CD4-positive, alpha-beta T cell treated with Interleukin-6 at 100 ng/mL for 8 hours (primary cell): ENCODE measurements at regions not wholly inside any gene's neighbourhood (a gene's known extent, or its start where the extent isn't known, plus 50 kb on each side); places are given as distances from the start of the nearest gene placed in this dataset.

ENCODE experiments used
- DNase-seq: peaks from one replicate; pipeline ENCODE4 v3.0.0-alpha.2; 2020; ENCODE audit warnings: mixed read lengths, low spot score

DNA sequence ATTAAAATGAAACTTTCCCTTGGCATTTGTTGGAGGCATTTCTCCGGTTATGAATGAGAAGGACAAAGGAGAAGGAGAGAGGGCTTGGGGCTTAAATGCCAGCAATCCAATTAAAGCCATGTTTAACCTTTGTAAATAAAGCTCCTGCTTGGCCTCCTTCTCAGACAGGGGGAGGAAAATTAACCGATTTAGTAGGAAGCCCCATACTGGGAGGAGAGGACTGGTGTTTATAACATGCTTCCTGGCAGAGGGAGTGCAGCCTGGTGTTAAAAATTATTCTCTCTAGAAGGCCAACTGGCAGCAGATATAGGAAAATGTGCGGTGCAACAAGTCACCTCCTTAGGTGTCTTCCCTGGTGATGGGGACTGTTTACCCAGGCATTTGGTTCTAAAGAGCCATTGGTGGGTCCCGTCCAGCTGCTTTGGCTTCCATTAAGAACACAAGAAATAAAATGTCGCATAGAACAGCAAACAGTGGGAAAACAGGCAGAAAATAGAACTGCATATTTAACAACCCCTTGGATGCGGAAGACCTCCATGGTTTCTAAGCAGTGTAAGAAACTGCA, 846.5 kb downstream of the TYW1 start:
- no peak for DNase-seq

DNA sequence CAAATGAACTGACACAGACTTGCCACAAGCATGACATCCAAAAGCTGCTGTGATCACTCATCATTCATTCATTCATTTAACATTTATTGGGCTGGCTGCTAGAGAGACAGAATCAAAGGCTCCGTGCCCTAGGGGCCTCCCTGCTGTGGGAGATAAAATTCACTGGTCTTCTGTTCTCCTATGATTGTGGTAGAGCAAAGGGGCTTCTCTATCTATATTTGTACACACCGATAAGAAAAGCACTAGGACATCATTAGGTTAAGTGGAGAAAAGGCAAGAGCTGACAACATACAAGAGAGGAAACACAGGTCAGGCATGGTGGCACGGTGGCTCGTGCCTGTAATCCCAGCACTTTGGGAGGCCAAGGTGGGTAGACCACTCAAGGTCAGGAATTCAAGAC, 847.0 kb downstream of the TYW1 start:
- DNase-seq, result no peak

DNA sequence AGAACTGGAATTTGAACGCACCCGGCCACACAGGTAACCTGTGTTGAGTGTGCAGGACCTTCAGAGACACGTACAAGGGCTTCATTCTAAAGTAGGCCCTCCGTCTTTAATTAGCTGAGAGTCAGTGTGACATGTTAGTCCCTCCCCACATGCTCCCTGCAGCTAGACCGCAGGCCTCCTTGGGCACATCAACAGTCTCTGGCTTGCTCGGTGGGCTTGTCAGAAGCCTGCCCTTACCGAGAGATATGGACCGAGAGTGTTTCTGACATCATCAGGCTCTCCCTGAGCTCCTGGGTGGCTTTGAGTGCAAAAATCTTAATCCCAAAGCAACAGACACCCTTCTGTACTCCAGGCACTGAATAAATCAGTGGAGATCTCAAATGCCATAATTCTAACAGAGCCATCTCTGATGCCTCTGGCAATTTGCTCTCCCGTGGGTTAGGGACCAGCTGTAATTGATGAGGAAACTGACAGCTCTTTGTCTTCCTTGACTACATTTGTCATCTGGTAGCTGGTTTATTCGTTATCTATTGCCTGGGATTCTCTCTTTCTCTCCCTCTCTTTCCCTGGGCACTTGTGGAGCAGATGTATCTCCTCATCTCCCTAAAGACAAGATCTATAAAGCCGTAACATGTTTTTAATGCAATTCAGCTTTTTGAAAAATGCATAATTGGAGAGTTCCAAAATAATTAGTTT, 850.6 kb downstream of the TYW1 start:
- no peak for DNase-seq

DNA sequence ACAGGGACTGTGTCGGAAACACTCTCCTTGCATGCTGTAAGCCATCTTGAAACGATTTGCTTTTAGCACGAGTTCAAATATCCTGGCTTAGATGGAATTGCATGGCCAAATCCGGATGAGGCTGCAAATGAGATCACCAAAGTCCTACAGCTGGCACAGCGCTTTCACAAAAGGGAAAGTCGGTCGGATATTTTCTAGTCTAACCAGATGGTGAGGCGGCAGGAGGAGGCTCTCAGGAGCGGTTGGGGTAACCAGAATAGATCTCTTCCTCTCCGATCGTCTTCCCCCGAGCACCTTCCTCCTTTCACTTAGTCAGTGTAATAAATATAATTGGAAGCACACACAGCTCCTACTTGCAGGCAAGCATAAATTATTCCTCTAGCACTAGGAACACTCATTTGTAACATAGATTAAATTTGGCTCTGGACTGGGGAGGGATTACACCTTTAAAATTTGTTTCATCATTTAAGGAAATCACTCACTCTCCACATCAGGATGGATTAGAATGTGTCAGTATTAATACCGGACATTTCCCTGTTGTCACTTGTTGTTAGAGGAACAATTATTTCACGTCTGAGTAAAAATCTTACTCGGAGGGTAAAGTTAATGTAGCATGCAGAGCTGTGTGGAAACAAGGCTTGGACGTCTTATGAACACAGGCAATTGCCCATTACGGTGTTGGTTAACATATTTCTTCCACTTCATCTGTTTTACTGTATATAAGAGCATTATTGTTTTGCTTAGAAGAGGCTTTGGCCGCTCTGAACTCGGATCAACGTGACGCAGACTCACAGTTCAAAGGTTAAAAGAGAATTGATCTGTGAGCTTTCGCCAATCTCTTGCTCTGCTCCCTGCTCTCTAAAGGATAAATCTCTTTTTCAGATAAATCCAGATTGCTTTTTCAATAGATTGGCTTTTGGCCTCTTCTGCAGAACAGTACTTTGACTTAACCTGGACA, 857.9 kb downstream of the TYW1 start:
- DNase-seq, result no peak

DNA sequence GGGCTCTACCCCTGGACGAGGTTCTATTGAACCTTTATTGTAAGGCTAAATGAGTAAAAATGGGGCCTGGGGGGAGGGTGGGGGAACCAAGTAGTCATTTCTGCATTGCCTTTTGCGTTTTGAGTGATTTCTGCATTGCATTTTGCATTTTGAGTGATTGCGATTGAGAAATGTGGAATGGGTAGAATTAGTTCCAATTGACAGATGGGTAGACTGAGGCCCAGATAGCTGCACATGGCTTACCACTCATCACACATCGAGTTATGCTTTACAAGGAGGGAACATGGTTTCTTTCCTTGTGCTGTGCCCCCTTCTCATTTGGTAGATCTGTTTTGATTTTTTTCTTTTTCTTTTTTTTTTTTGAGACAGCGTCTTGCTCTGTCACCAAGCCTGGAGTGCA, 858.7 kb downstream of the TYW1 start:
- no peak for DNase-seq

DNA sequence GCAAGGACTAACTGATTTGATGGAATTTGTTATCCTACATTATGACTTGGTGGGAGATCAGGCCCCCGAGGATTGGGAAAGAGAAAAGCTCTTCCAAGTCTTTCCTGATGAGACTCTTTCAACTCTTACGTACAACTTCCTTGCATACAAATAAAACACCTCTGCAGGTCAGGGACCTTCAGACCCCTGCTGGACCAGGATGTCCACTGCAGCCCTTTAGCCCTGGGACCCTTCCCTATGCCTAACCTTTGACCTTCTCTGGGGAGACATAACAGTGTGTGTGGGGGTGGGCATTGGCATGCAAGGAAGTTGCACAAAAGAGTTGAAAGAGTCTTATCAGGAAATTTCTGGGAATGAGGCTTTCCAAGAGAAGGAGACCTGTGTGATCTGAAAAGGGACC, 859.4 kb downstream of the TYW1 start:
- DNase-seq, result no peak

DNA sequence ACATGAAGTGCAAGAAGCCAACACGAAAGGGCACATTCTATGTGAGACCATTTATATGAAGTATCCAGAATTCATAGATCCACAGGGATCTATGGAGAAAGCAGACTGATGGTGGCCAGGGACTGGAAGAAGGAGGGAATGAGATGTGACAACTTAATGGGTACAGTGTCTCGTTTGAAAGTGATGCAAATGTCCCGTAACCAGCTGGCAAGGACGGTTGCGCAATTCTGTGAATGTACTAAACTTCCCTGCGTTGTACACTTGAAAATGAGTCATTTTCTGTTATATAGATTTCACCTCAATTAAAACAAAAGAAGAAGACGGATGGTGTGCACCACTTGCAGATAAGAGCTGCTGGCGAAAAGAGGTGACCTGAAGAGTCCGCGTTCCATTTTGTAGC, 861.1 kb downstream of the TYW1 start:
- no peak for DNase-seq

DNA sequence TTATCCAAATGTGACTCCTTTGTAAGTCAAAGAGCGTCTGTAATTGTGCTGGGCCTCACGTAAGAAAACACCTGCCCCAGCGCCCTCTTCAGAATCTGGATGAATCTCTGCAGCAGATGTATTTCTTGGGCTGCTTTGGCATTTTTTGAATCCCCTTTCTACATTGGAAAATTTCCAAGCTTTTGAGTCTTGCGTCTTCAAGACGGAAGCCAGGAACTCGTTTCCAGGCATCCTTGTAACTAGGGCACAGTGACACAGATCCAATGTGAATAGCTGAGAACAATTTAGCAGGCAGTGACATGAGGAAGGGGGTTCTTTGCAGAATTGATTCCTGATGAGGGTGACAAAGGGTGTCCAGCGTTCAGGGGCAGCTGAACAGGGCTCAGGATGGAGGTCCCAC, 862.3 kb downstream of the TYW1 start:
- DNase-seq, result no peak

DNA sequence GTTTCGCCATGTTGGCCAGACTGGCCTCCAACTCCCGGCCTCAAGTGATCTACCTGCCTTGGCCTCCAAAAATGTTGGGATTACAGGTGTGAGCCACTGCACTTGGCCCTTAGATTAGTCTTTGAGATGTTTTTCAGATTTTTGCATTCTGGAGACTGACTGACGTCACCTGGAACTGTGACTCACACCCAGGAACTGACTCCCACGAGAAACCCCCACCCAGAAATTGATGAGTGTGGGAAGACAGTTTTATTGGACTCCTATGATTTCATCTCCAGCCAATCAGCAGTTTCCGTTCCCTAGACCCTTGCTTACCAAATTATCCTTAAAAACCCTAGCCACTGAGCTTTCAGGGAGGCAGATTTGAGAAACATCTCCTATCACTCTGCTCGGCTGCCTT, 867.3 kb downstream of the TYW1 start:
- DNase-seq, result no peak

DNA sequence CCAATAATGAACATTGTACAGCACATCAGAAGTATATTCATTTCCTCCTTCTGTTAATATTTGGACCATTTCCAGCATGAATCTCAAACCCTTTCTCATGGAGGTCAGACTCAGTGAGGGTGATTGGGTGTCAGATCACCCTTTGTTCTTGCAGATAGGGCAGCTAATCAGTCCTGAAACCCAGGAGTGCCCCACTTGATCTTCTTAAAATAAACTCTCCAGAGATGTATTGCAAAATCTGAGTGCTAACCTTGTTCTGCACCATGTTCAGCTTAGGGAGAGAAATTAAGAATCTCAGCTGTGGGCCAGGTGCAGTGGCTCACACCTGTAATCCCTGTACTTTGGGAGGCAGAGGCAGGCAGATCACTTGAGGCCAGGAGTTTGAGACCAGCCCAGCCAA, 869.4 kb downstream of the TYW1 start:
- DNase-seq, result no peak

DNA sequence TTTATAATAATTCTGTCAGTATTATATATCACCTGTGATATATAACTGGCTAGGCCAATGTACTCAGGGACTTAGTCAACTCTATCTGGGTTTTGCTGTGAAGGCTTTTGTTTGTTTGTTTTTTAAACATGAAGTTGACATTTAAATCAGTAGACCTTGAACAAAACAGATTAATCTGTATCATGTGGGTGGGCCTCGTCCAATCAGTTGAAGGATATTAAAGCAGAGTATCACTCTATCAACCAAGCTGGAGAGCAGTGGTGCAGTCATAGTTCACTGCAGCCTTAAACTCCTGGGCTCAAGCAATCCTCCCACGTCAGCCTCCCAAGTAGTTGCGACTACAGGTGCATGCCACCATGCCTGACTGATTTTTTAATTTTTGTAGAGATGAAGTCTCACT, 870.2 kb downstream of the TYW1 start:
- no peak for DNase-seq

DNA sequence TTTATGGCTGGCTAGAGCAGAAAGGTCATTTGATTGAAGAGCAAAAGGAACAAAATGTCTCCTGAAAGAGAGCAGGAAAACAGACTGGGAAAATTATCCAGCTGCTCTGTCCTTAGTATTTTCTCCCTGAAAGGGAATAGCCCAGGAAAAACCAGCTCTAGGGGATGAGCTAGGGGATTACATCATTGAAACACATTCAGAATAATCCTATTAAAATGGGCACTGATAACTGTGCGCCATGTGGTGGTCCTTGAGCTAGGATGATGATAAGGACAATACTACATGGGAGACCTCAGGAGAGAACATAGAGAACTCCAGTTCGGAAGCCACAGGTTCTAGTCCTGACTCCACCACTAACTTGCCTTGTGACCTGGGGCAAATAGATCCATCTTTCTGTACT, 873.8 kb downstream of the TYW1 start:
- DNase-seq, result no peak

DNA sequence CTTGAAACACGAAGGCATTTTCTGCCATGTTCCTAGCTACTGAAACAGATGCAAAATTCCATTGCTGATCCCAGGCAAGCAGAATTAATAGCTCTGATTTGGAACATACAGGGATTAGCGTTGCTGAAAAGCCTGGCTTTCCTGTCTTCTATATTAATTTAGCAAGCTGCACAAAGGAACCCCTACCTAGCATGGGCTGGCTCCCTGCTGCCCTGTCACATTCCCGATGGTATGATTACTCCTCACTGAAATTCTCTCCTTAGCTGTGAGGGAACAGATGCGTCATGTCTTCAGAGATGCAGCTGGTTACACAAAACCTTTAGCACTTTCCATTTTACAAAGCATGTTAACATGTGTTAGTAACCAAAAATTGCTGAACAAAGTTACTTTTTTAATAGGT, 878.9 kb downstream of the TYW1 start:
- DNase-seq, result no peak

DNA sequence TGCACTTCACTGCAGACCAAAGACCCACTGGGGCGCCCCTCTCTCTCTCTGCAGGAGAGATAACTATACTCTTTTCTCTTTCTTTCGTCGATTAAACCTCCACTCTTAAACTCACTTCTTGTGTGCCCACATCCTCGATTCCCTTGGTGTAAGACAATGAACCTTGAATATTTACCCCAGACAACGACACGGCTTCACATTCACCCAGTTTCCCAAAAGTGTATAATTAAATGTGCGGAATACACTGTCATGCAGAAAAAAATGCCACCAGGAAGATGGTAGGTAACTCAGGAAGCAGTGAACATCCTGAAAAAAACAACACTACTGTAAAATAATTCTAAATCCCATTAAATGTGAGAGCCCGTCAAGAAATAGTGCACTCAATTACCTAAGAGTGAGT, 882.2 kb downstream of the TYW1 start:
- DNase-seq, result no peak

DNA sequence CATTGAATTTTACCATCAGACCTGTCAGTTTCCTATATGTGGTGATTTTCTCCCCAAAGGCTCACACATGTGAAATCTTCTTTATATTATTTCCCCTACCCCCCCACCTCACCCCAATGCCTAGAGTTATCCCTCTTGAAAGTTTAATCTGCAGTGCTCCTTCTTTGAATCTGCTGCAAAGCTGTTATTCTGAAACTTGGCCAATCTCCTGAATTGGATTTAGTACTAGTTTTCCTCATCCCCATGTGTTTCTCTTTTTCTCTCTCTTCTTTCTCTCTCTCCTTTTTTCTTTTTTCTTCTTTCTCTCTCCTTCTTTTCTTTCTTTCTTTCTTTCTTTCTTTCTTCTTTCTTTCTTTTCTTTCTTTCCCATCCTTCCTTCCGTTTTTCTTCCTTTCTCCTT, 886.2 kb downstream of the TYW1 start:
- DNase-seq, result no peak

DNA sequence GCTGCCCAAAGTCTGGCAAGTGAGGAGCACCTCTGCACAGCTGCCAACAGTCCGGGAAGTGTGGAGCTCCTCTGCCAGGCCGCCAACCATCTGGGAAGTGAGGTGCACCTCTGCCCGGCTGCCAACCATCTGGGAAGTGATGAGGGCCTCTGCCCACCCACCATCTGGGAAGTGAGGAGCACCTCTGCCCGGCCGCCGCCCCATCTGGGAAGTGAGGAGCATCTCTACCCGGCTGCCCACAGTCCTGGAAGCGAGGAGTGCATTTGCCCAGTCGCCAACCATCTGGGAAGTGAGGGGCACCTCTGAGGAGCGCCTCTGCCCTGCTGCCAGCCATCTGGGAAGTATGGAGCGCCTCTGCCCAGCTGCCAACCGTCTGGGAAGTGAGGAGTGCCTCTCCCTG, 893.7 kb downstream of the TYW1 start:
- DNase-seq, result no peak

DNA sequence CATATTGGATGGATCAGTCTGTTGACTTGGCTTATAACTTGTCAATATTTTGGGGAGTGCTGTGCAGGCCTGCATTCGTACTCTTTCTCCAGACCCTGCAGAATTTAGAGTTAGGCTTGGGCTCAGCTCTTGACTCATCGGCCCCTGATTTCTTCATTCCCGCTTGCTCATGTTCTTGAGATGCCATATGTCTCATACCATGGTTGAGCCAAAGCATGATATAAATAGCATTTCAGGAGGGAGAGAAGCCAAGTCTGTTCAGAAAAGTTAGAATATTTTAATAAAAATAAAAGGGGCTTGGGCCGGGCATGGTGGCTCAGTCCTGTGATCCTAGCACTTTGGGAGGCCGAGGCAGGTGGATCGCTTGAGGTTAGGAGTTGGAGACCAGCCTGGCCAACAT, 898.1 kb downstream of the TYW1 start:
- no peak for DNase-seq

DNA sequence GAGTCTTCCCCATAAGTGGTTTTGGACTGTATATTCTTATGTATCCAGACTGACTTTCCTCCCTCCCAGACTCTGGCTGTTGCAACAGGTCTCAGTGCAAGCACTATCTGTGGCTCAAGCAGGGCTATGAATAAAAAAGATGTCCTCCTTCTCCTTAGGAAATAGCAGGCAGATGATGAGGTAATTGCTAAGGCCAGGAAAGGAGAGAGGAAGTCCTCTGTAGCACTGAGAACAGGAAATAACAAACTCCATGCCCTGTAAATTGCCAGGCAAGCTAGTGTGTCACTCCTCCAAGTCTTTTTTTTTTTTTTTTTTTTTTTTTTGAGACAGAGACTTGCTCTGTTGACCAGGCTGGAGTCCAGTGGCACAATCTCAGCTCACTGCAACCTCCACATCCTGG, 900.1 kb downstream of the TYW1 start:
- DNase-seq, result no peak

DNA sequence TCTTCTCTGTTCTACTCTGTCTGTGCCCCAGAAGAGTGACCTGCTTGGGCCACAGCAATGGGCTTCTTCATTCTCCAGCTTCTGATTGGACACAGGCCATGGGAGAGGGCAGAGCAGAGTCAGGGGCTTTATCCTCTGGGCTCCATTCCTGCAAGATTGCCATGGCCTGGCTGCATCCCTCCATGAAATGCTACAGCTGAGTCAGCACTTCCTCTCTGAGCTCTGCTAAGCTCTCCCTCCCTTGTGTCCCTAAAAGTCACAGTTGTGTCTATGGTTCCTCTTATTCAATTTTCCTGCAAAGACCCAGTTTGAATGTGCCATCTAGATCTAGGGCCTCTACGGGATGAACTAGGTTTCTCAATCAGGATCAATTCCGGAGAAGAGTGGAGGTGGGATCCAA, 903.8 kb downstream of the TYW1 start:
- no peak for DNase-seq

DNA sequence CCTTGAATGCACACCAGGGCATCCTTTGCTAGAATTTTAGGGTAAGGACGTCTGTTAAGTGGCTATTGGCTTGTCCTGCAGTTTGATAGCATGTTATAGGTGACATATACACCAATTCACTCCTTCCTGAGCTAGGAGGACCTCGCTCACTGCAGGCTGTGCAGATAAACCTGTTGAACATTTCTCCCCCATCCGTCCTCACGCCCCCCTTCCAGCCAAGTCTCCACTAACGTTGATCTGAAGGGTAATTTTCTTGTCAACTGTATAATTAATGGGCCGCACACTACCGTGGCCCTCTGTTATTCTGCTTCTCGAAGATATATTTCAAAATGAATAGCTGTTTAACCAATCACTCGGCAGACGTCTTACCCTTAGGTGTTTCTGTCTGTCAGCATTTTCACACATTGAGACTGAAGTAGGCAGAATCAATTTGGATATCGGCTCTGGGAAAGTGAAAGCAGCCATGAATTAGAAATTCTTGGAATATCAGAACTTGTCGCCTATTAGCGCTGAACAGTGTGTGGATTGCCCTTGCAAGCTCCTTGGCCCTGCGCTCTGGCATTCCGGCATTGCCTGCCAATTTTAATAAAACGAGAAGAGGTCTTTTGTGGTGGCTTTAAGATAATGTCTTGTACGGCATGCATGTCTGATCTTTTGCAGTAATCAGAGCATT, 905.3 kb downstream of the TYW1 start:
- no peak for DNase-seq

DNA sequence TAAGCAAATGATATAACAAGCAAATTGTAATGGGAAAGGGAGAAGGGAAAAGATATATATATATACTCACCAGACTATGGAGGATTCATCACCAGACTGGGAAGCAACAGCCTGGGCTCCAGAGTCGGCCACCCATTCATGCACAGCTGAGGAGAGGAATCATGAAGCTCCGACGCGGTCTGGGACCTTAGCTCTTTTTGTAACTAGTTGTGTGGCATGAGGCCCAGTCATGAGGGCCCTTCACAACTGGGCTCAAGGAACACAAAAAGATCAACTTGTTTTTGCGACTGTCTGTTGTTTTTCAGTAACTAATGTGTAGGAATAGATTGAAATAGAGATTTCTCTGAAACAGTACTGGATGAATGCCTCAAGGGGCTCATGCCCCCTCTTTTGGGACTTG, 911.2 kb downstream of the TYW1 start:
- no peak for DNase-seq

DNA sequence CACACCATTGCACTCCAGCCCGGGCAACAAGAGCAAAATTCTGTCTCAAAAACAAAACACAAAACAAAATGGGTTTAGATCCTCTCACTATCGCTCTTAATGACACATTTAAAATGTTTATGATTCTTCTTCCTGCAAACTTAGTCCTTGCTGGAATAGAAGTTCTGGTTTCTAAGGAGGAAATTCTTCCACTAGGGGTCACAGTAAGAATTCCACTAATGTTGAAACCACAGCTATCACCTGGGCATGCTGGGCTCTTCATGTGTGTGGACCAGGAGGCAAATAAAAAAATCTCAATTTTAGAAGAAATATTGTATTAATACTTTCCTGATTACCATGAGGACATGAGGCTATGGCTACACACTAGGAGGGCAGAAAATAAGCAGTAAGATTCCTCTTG, 915.8 kb downstream of the TYW1 start:
- DNase-seq, result no peak

DNA sequence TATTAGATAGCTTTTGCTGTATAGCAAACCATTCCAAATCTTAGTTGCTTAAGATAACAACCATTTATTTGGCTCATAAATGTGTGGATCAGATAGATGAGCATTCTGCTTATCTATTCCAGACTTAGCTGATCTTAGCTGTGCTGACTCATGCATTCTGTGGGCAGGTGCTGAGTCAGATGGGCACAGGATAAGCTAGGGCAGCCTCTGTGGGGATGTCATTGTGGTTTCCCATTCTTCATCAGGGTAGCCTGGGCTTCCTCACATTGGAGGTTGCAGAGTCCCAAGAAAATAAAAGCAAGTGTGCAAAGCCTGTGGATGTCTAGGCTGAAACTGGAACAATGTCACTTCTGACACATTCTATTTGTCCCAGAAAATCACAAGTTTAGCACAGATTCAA, 917.0 kb downstream of the TYW1 start:
- no peak for DNase-seq
